NCI-H2196 treated with DMSO at 0.1 percent for 48 hours (cell line): ENCODE measurements at regions not wholly inside any gene's neighbourhood (a gene's known extent, or its start where the extent isn't known, plus 50 kb on each side); places are given as distances from the start of the nearest gene placed in this dataset.
"Not testable (repeated sequence)": the region's sequence is repeated elsewhere in the genome, so short reads cannot be mapped to it uniquely, and the experiment has no call there.

Experiments
- DNase-seq: peaks from one replicate; lab custom pipeline; 2025; ENCODE audit not compliant: unreplicated experiment; lab: John Stamatoyannopoulos, UW

GRCh38 chr3:164004205-164004604 lies 1074.1 kb downstream of the SI start:
- DNase-seq, result no peak

GRCh38 chr3:164003016-164003415 lies 1075.3 kb downstream of the SI start:
- DNase-seq, result not testable (repeated sequence)

GRCh38 chr3:163983940-163984339 lies 1094.4 kb downstream of the SI start:
- DNase-seq, result no peak

- no peak for DNase-seq
Observed at GRCh38 chr3:163971861-163972260, 1106.4 kb downstream of the SI start.

GRCh38 chr3:163957072-163957471 lies 1121.2 kb downstream of the SI start:
- DNase-seq, result no peak

- no peak for DNase-seq
Observed at GRCh38 chr3:163953526-163953925, 1124.8 kb downstream of the SI start.

- DNase-seq, result peak; percentile 41
Observed at GRCh38 chr3:163952499-163952898, 1125.8 kb downstream of the SI start.

- DNase-seq, result no peak
Observed at GRCh38 chr3:163951397-163951987, 1126.8 kb downstream of the SI start.

- DNase-seq, result no peak
Observed at GRCh38 chr3:163946785-163947184, 1131.5 kb downstream of the SI start.

GRCh38 chr3:163943664-163944063 lies 1134.6 kb downstream of the SI start:
- DNase-seq, result no peak

GRCh38 chr3:163939926-163940325 lies 1138.4 kb downstream of the SI start:
- DNase-seq, result peak; percentile 50

- DNase-seq, result no peak
Observed at GRCh38 chr3:163936543-163936942, 1141.8 kb downstream of the SI start.

- DNase-seq, result no peak
Observed at GRCh38 chr3:163935411-163935810, 1142.9 kb downstream of the SI start.

GRCh38 chr3:163929069-163929652 lies 1149.1 kb downstream of the SI start:
- DNase-seq, result no peak

- no peak for DNase-seq
Observed at GRCh38 chr3:163927521-163927920, 1150.8 kb downstream of the SI start.

GRCh38 chr3:163924600-163924999 lies 1153.7 kb downstream of the SI start:
- DNase-seq, result peak; percentile 32

GRCh38 chr3:163919154-163919553 lies 1159.1 kb downstream of the SI start:
- DNase-seq, result no peak

- no peak for DNase-seq
Observed at GRCh38 chr3:163916596-163917560, 1161.4 kb downstream of the SI start.

GRCh38 chr3:163915280-163915679 lies 1163.0 kb downstream of the SI start:
- no peak for DNase-seq

- no peak for DNase-seq
Observed at GRCh38 chr3:163914567-163914966, 1163.7 kb downstream of the SI start.

- no peak for DNase-seq
Observed at GRCh38 chr3:163891771-163892170, 1186.5 kb downstream of the SI start.

- DNase-seq, result no peak
Observed at GRCh38 chr3:163890661-163891060, 1187.6 kb downstream of the SI start.
